ENCODE measurements at regions not wholly inside any gene's neighbourhood (a gene's known extent, or its start where the extent isn't known, plus 50 kb on each side); places are given as distances from the start of the nearest gene placed in this dataset.

DNA sequence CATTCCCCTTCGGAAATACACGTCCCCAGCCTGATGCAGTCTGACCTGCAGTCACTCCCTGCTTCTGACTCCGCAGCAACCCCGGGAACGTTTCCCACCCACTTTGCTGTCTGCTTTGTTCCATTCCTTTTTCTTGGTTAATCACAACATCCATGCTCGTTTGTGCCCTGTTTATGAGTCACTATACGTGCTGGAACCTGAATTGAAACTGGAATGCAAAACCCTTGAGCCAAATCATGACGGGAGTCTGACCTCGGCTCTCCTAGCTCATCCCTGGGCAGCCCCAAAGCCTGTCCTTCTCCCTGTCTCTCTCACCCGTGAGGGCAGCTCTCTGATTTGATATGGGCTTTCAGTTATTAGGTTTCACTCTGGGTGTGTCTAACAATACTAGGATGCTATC lies 57.1 kb upstream of the RNF152 start:
- DNase-seq (ENCODE audit: low read depth) = peak; percentile 85

DNA sequence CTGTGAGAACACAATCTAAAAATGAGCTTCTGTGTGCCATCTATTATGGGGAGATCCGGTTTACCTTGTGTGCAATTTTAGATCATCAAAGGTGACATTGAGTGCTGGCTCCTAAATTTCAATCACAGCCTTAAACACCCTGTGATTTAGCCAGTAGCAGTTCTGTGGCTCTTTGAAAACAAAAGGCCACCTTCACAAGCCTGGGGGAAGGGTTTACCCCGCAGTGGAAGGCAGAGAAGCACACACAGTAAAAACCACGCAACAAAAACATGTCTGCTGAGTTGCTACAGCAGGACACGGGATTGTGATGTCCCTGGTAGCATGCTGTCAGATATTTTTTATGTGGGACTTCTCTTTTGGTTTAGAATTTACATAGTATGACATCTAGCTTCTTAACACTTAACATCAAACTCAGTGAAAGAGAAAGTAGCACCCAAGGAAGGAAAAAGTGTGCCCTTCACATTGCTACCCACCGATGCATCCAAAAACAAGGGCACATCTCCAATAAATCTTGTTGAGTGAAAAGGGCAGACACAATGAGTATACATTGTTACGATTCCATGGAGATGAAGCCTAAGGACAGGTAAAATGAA lies 56.1 kb upstream of the RNF152 start:
- DNase-seq (ENCODE audit: low read depth) = no peak

DNA sequence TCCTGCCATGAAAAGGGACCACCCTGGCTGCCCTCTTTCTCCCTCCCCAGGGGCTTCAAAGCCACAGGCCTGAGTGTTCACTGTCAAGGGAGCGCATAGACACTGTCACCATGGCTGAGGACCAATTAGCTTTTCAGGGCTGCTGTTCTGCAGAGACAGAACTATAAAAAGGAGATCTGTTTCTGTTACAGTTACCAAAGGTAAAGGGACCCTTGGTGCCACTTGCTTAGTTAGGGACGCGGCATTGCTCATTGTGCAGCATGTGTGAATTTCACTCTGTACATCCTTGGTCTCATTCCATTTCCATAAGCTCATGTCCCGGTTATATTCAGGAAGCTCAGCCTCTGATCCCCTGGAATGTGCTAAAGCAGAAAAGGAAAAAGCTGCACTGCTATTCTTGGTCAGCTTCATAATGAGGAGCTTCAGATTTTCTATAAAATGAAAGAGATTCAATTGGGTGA lies 55.5 kb upstream of the RNF152 start:
- DNase-seq (ENCODE audit: low read depth) = no peak

DNA sequence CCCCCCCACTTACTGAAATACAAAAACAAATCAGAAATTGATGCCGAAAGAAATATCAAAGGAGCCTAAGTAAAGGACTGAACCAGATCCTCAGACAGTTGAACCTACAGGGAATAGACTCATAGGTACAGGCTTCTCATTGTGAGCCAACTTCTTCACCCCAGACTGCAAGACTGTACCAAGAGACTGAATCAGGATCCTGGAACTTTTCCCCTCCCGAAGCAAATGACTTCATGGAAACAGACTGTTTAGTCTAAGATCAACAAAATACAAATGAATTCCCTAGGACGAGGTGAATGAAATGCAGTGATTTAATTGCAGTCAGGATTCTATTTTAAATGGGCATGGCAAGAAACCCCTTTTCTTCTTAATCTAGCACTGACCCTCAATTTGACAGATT lies 53.6 kb upstream of the RNF152 start:
- DNase-seq (ENCODE audit: low read depth) = no peak

DNA sequence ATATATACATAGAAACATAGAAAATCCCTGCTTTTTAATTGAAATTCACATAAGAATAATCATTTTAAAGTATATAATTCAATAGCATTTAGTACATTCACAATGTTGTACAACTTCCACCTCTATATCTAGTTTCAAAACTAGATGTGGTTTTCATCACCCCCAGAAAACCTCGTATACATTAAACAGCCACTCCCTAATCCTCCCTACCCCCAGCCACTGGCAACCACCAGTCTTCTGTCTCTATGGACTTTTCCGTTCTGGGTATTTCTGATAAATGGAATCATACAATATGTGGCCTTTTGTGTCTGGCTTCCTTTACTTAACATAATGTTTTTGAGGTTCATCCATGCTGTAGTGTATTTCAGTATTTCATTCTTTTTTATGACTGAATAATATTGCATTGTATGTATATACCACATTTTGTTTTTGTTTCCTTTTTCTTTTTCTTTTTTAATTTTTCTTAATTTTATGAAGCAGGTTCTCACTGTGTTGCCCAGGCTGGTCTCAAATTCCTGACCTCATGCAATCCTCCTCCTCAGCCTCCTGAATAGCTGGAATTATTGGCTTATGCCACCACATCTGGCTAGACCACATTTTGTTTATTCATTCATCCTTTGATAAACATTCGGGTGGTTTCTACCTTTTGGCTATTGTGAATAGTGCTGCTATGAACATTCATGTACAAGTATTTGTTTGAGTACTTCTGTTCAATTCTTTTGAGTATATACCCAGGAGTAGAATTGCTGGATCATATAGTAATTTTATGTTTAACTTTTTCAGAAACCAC lies 50.6 kb upstream of the RNF152 start:
- DNase-seq (ENCODE audit: low read depth) = no peak
